Gastroesophageal sphincter (tissue), 4 donors: ENCODE measurements at regions not wholly inside any gene's neighbourhood (a gene's known extent, or its start where the extent isn't known, plus 50 kb on each side); places are given as distances from the start of the nearest gene placed in this dataset.

Source experiments
- ATAC-seq: fragments of 150-250 bp; one replicate; pipeline ENCODE4 v1.9.1; 2016; ENCODE audit warnings: mild to moderate bottlenecking, moderate library complexity
- H3K27ac ChIP-seq, 4 donors: fragments of 200-600 bp; sonication (generic) in 3 of 4; 1 replicate in 3 of 4; 2 replicates in 1 of 4; pipeline ENCODE4 v1.5.1; 2016 to 2019
- H3K27me3 ChIP-seq: fragments of 200-600 bp; sonication (generic); one replicate; pipeline ENCODE4 v1.5.1; 2019
- H3K36me3 ChIP-seq, 2 donors: fragments of 200-600 bp; sonication (generic); one replicate each; pipeline ENCODE4 v1.5.1; 2019; ENCODE audit warnings: control low read depth in 1 of 2
- H3K4me1 ChIP-seq, 3 donors: fragments of 200-600 bp; sonication (generic); 1 replicate in 2 of 3; 2 replicates in 1 of 3; pipeline ENCODE4 v1.5.1; 2016 to 2019; ENCODE audit warnings: control low read depth in 2 of 3
- H3K4me3 ChIP-seq, 2 donors: fragments of 200-600 bp; sonication (generic); one replicate each; pipeline ENCODE4 v1.5.1; 2019; ENCODE audit warnings: mild to moderate bottlenecking in 1 of 2, moderate library complexity in 1 of 2
- H3K9me3 ChIP-seq, 3 donors: fragments of 200-600 bp; sonication (generic); one replicate each; pipeline ENCODE4 v1.5.1; 2017 to 2019; ENCODE audit warnings: control low read depth in 2 of 3
- EP300 ChIP-seq: sonication (generic); formaldehyde crosslinking; IDR thresholded peaks from one replicate; pipeline ENCODE4 v1.6.1; 2017; ENCODE audit warnings: antibody characterized with exemption, mild to moderate bottlenecking
- POLR2A ChIP-seq, 2 donors: fragments of 450-650 bp; IDR thresholded peaks; one replicate each; pipeline ENCODE4 v1.6.1; 2017; ENCODE audit warnings: antibody characterized with exemption in 2 of 2, mild to moderate bottlenecking in 2 of 2, moderate library complexity in 1 of 2
- POLR2AphosphoS5 ChIP-seq: sonication (generic); formaldehyde crosslinking; IDR thresholded peaks from one replicate; pipeline ENCODE4 v1.6.1; 2017; ENCODE audit warnings: antibody characterized with exemption
- WGBS, 2 donors: methylation state at CpG; one replicate each; pipeline ENCODE4 v1.1.5; 2018; ENCODE audit warnings: low coverage in 1 of 2; 5-methylcytosine and 5-hydroxymethylcytosine counted together
- TF ChIP-seq, protein P1 (sequence below), 4 experiments: fragments of 200-600 bp in 2 of 4; fragments of 450-650 bp in 2 of 4; sonication (generic) in 1 of 4; IDR thresholded peaks; one replicate each; pipeline ENCODE4 v1.5.1; 2017 to 2019; ENCODE audit warnings: antibody characterized with exemption in 4 of 4, mild to moderate bottlenecking in 2 of 4, moderate library complexity in 2 of 4

DNA sequence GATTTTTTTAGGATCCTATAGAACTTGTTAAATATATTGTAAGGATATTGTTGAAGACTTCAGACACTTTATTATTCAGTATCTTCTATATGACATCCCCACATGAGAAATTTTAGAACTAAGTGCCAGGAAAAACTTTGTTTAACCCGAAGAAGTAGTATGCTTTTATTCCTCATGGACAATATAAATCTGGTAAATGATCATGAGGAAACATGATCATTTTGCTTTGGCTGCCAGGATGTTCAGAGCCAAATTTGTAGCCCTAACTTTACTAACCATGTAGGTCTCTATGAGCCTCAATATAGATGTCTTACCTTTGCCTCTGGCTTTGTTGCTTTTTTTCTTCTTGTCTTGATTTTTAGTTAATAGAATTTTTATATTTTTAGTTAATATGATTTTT lies 77.8 kb upstream of the TEX13D start:
- Histone ChIP-seq H3K4me3 (no peak overlapping the region), H3K27ac (peak overlapping the region in 1 of 4 donors; percentile 10), H3K27me3 (no peaks in the 10 kb centered on the region), H3K9me3 (no peaks in the 10 kb centered on the region), H3K36me3 (no peaks in the 10 kb centered on the region), H3K4me1 (peaks cover 0 to 22% (median 0%) of the 10 kb centered on the region in 3 donors)
- 38 to 65% methylated on average over 1 of the region's 1 CpG for WGBS, 2 donors
- no peak for ATAC-seq
- TF ChIP-seq, protein P1, sequence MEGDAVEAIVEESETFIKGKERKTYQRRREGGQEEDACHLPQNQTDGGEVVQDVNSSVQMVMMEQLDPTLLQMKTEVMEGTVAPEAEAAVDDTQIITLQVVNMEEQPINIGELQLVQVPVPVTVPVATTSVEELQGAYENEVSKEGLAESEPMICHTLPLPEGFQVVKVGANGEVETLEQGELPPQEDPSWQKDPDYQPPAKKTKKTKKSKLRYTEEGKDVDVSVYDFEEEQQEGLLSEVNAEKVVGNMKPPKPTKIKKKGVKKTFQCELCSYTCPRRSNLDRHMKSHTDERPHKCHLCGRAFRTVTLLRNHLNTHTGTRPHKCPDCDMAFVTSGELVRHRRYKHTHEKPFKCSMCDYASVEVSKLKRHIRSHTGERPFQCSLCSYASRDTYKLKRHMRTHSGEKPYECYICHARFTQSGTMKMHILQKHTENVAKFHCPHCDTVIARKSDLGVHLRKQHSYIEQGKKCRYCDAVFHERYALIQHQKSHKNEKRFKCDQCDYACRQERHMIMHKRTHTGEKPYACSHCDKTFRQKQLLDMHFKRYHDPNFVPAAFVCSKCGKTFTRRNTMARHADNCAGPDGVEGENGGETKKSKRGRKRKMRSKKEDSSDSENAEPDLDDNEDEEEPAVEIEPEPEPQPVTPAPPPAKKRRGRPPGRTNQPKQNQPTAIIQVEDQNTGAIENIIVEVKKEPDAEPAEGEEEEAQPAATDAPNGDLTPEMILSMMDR (IDR thresholded peaks at IDR 0.05) = no peak
- TF ChIP-seq POLR2A (IDR thresholded peaks at IDR 0.05) = no peak
- no peak for TF ChIP-seq EP300
- TF ChIP-seq POLR2AphosphoS5 = no peak

DNA sequence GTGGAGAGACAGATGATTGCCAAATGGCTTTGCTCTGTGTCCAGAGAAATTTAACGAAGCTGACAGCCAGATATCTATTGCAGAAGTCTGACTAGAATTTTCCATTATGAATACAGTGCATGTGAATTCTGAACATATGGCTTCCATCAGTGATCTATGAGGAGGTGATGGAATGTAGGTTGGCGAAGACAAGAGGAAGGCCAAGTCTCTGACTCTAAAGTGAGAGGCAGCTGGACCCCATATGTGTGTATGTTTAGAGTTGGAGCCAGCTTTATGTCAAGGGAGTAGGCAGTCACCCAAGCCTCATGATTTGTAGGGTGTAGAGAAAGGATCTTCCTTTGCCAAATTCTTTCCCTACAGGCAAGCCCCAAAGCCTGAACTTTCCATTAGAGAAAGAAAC lies 76.2 kb upstream of the TEX13D start:
- peak; percentile 71 for ATAC-seq
- peaks cover 0 to 19% (median 0%) of the 10 kb centered on the region in 3 donors for H3K4me1 ChIP-seq
- TF ChIP-seq, protein P1 (IDR thresholded peaks at IDR 0.05) = no peak
- TF ChIP-seq EP300 (no peak), POLR2A (IDR thresholded peaks at IDR 0.05) (no peak), POLR2AphosphoS5 (no peak)
- H3K9me3 ChIP-seq = no peaks in the 10 kb centered on the region
- no peaks in the 10 kb centered on the region for H3K27me3 ChIP-seq
- 26 to 28% methylated on average over 2 of the region's 2 CpGs for WGBS, 2 donors
- peak overlapping the region; percentile 29 to 69 (median 64) for H3K27ac ChIP-seq
- H3K36me3 ChIP-seq = no peaks in the 10 kb centered on the region
- no peak overlapping the region for H3K4me3 ChIP-seq

DNA sequence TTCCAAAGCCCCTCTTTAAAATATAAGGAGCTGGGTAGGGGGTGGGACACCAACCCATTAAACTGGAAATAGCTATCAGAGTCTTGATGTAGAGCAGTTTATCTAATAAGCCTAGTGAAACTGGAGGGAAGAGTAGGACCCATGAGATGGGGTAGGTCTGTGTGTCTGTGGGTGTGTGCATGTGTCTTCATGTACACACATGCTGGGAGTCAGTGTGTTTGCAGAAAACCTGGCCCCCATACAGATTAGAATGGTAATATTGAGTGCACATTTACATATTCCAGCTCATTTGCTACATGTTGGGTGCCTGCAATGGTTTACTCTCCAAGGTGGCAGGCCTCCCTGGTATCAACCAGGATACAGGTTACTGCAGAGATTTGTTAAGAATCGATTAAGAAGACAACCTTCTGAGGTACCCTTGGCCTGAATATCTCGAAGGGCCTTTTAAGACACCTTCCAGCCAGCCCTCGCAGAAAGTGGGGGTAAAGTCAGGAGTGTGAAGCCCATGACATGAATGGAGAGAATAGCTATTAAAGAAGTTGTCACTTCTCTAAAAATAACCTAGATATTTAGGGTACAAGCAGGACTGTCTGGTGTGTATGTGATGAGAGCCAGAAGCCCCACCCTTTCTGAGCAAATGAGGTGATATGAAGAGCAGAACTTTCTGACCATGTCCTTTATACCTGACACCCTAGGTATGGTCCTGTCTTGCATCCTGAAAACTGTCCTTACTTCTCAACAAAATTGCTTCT lies 75.7 kb upstream of the TEX13D start:
- Histone ChIP-seq H3K4me3 (no peak overlapping the region), H3K27ac (peak overlapping the region; percentile 29 to 69 (median 64)), H3K36me3 (no peaks in the 10 kb centered on the region), H3K4me1 (peaks cover 0 to 17% (median 0%) of the 10 kb centered on the region in 3 donors), H3K9me3 (no peaks in the 10 kb centered on the region), H3K27me3 (no peaks in the 10 kb centered on the region)
- TF ChIP-seq POLR2A (IDR thresholded peaks at IDR 0.05) (no peak), POLR2AphosphoS5 (no peak), EP300 (no peak)
- TF ChIP-seq, protein P1 (IDR thresholded peaks at IDR 0.05) = no peak
- 43% methylated on average over 3 of the region's 3 CpGs; no CpG with 5 or more reads in 1 of the 2 donors for WGBS, 2 donors
- no peak for ATAC-seq

DNA sequence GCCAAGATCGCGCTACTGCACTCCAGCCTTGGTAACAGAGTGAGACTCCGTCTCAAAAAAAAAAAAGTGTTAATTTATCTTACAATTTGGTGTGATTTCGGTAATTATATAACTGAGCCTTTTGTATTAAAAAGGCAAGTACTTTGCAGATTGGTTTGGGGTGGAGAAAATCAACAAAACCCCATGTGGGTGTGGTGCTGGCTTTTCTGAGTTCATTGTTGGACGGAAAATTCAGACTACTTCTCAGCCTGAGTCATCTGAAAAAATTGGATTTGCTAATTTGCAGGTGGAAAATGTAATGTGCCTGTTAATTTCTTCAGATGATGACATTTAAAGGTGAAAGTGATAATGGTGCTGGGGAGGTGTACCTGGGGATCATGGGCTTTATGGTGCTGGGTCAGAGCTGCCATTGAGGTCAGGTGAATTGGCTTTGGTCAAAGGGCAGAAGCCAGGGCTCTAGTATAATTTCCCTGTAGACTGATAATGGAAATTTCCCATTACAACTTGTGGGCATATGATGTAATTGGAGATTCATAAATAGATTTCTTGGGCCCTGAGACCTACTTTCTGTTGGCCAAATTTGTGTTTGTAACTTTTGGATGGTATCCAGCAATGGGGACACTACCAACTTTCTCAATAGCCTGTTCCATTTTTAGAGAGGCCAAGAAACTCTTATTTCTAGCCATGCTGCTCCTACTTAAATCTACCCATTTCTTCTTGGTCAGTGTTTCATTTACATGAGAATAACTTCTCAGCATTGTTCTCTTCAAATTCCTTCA lies 74.3 kb upstream of the TEX13D start:
- 41 to 73% methylated on average over 2 to 5 of the region's 5 CpGs for WGBS, 2 donors
- TF ChIP-seq, protein P1 (IDR thresholded peaks at IDR 0.05) = no peak
- peak overlapping the region; percentile 2 to 69 (median 52) for H3K27ac ChIP-seq
- no peak overlapping the region for H3K4me3 ChIP-seq
- H3K9me3 ChIP-seq = no peaks in the 10 kb centered on the region
- peaks cover 0 to 17% (median 0%) of the 10 kb centered on the region in 3 donors for H3K4me1 ChIP-seq
- peak; percentile 37 for ATAC-seq
- H3K36me3 ChIP-seq = no peaks in the 10 kb centered on the region
- no peaks in the 10 kb centered on the region for H3K27me3 ChIP-seq
